Kidney epithelial cell (primary cell): ENCODE measurements at regions not wholly inside any gene's neighbourhood (a gene's known extent, or its start where the extent isn't known, plus 50 kb on each side); places are given as distances from the start of the nearest gene placed in this dataset.
"Not testable (repeated sequence)": the region's sequence is repeated elsewhere in the genome, so short reads cannot be mapped to it uniquely, and the experiment has no call there.

Experiments used
- DNase-seq: peaks from one replicate; pipeline ENCODE4 v3.0.0-alpha.2; 2010; ENCODE audit warnings: low read depth
- H3K27me3 ChIP-seq: 2 replicates; pipeline ENCODE4 v1.6.0; 2011; ENCODE audit warnings: low read length; ENCODE audit not compliant: control insufficient read depth, insufficient read depth
- H3K36me3 ChIP-seq: 2 replicates; pipeline ENCODE4 v1.5.1; 2011; ENCODE audit warnings: low read length; ENCODE audit not compliant: control insufficient read depth, insufficient read depth
- H3K4me3 ChIP-seq: 2 replicates; pipeline ENCODE4 v1.5.1; 2011; ENCODE audit warnings: low read depth, mild to moderate bottlenecking, control low read depth, low read length
- CTCF ChIP-seq: IDR thresholded peaks from 2 replicates; pipeline ENCODE4 v1.5.1; 2011; ENCODE audit warnings: mild to moderate bottlenecking, moderate library complexity, low read length, control low read depth, inconsistent platforms; ENCODE audit not compliant: insufficient read depth, poor library complexity, severe bottlenecking

GRCh38 chr3:104214937-104215336 is 1151.8 kb upstream of the ALCAM start:
- H3K27me3 ChIP-seq: no peaks in the 10 kb centered on the region
- no peak for TF ChIP-seq CTCF
- DNase-seq: no peak
- H3K4me3 ChIP-seq: no peak overlapping the region
- H3K36me3 ChIP-seq: no peaks in the 10 kb centered on the region

- H3K36me3 ChIP-seq, H3K4me3 ChIP-seq, DNase-seq, H3K27me3 ChIP-seq: not testable (repeated sequence)
These were observed 1147.7 kb upstream of the ALCAM start for GRCh38 chr3:104219046-104219445.

GRCh38 chr3:104234442-104235194 is 1132.1 kb upstream of the ALCAM start:
- no peak for DNase-seq
- H3K4me3 ChIP-seq: no peak overlapping the region
- no peaks in the 10 kb centered on the region for H3K27me3 ChIP-seq
- TF ChIP-seq CTCF: no peak
- H3K36me3 ChIP-seq: no peaks in the 10 kb centered on the region

- no peak for DNase-seq
- Histone ChIP-seq H3K4me3 (no peak overlapping the region), H3K27me3 (no peaks in the 10 kb centered on the region), H3K36me3 (no peaks in the 10 kb centered on the region)
- no peak for TF ChIP-seq CTCF
These were observed 1122.0 kb upstream of the ALCAM start for GRCh38 chr3:104244680-104245220.

- Histone ChIP-seq H3K36me3 (no peaks in the 10 kb centered on the region), H3K27me3 (no peaks in the 10 kb centered on the region), H3K4me3 (no peak overlapping the region)
- no peak for TF ChIP-seq CTCF
- no peak for DNase-seq
These were observed 1121.4 kb upstream of the ALCAM start for GRCh38 chr3:104245261-104245660.

GRCh38 chr3:104245981-104246380 is 1120.7 kb upstream of the ALCAM start:
- Histone ChIP-seq H3K4me3 (no peak overlapping the region), H3K36me3 (no peaks in the 10 kb centered on the region), H3K27me3 (no peaks in the 10 kb centered on the region)
- no peak for DNase-seq
- TF ChIP-seq CTCF: no peak
